ENCODE measurements at regions not wholly inside any gene's neighbourhood (a gene's known extent, or its start where the extent isn't known, plus 50 kb on each side); places are given as distances from the start of the nearest gene placed in this dataset.

DNA sequence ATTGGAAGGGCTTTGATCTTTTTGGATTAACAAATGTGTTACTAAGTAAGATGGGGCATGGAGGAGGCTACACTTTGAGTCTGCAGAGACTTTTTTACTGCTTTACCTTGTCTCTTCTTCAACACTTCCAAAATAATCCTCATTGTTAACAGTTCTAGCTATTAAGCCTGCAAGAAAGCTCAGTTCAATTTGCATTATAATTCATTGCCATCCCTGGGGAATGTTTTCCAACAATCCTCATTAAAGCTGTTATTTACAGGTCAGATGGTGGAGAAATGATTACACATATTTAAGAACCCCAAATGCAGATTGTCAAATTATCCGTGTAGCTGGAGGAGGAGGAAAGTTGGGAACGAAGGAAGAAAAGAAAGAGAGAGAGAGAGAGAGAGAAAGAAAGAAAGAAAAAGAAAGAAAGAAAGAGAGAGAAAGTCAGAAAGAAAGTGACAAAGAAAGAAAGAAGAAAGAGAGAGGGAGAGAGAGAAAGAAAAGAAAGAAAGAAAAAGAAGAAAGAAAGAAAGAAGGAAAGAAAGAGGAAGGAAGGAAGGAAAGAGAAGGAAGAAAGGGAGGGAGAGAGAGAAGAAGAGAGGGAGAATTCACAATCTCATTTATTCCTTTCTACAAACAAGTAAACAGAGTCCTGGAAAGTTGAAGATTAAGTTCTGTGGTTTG, 443.9 kb downstream of the INSC start (continued):
- TF ChIP-seq REST (IDR thresholded peaks at IDR 0.05; ENCODE audit: low read depth) (no peak), POLR2A (IDR thresholded peaks at IDR 0.05; ENCODE audit: borderline replicate concordance, extremely low read depth, insufficient read depth, insufficient read length) (no peak), MAX (IDR thresholded peaks at IDR 0.05) (no peak), YY1 (IDR thresholded peaks at IDR 0.05; ENCODE audit: extremely low read depth, insufficient replicate concordance, low read depth, low read length) (no peak), CTCF (IDR thresholded peaks at IDR 0.05 in 2 of 3, conservative IDR thresholded peaks at IDR 0.05 in 1 of 3; ENCODE audit: borderline replicate concordance in 1 of 3, insufficient read depth in 1 of 3, low read depth in 2 of 3, low read length in 2 of 3) (no peak)

DNA sequence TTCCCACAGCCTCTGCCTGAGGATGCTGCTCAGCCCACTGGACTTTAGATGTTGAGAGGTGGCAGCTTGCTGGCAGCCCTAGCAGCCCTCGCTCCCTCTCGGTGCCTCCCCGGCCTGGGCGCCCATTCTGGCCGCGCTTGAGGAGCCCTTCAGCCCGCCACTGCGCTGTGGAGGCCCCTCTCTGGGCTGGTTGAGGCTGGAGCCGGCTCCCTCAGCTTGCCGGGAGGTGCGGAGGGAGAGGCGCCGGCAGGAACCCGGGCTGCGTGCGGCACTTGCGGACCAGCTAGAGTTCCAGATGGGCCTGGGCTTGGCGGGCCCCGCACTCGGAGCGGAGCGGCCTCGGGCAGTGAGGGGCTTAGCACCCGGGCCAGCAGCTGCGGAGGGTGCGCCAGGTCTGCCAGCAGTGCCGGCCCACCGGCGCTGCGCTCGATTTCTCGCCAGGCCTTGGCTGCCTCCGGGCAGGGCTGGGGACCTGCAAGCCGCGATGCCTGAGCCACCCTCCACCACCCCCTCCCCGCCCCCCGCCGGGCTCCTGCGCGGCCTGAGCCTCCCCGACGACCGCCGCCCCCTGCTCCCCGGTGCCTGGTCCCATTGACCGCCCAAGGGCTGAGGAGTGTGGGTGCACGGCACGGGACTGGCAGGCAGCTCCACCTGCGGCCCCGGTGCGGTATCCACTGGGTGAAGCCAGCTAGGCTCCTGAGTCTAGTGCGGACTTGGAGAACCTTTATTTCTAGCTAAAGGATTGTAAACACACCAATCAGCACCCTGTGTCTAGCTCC, 446.2 kb downstream of the INSC start:
- H3K4me1 ChIP-seq (ENCODE audit: control insufficient read depth in 1 of 2, insufficient read depth in 2 of 2, low read length in 2 of 2), result no peaks in the 10 kb centered on the region
- RAD21 ChIA-PET (ENCODE audit: low non-redundant PET in 1 of 2, low total read pairs in 2 of 2, uncharacterized antibody in 2 of 2, unreplicated experiment in 2 of 2), result no interaction called here
- TF ChIP-seq ZFX (IDR thresholded peaks at IDR 0.05) (no peak), ZNF274 (IDR thresholded peaks at IDR 0.05; ENCODE audit: low read depth, low read length) (no peak), REST (IDR thresholded peaks at IDR 0.05; ENCODE audit: low read depth) (no peak), POLR2A (IDR thresholded peaks at IDR 0.05; ENCODE audit: borderline replicate concordance, extremely low read depth, insufficient read depth, insufficient read length) (no peak), TCF7L2 (IDR thresholded peaks at IDR 0.05; ENCODE audit: borderline replicate concordance, extremely low read depth, insufficient read depth, insufficient read length) (no peak), EZH2 (IDR thresholded peaks at IDR 0.05) (no peak), CEBPB (IDR thresholded peaks at IDR 0.05; ENCODE audit: low read depth) (no peak), SP1 (IDR thresholded peaks at IDR 0.05; ENCODE audit: low read depth) (no peak), EZH2phosphoT487 (IDR thresholded peaks at IDR 0.05; ENCODE audit: borderline replicate concordance) (no peak), FOSL1 (IDR thresholded peaks at IDR 0.05; ENCODE audit: low read depth) (no peak)

More for the DNA sequence above, 446.2 kb downstream of the INSC start:
- 0 out of 2 replicates have a peak, but pooled peaks cover 5% of the 10 kb centered on the region for H3K27me3 ChIP-seq (ENCODE audit: insufficient read depth, low read length)
- H4K20me1 ChIP-seq (ENCODE audit: insufficient read depth), result no peaks in the 10 kb centered on the region
- ChIA-PET POLR2A (no interaction called here), CTCF (no interaction called here)
- no peaks in the 10 kb centered on the region for H3K79me2 ChIP-seq (ENCODE audit: insufficient read depth, low read length)
- no peaks in the 10 kb centered on the region for H3K9me3 ChIP-seq (ENCODE audit: control insufficient read depth in 1 of 2, insufficient read depth in 1 of 2, low read depth in 1 of 2, low read length in 2 of 2)
- H3K4me3 ChIP-seq (replicated peaks in 1 of 2; ENCODE audit: low read depth in 1 of 2, low read length in 2 of 2), result no peak overlapping the region
- no TSS peak for BruUV-seq (replicated peaks)
- DNase-seq (ENCODE audit: low read depth, low spot score) (no peak), ATAC-seq (no peak)
- no peaks in the 10 kb centered on the region for H3K36me3 ChIP-seq (ENCODE audit: control insufficient read depth in 1 of 2, insufficient read depth in 2 of 2, low read length in 2 of 2)
- H3K27ac ChIP-seq (ENCODE audit: low read depth, low read length), result no peak overlapping the region
- no peak overlapping the region for H3K4me2 ChIP-seq (ENCODE audit: low read length)
- no peaks in the 10 kb centered on the region for H3K9me2 ChIP-seq (ENCODE audit: insufficient read depth)
- no peak overlapping the region for H3K9ac ChIP-seq (ENCODE audit: low read length)
- intact Hi-C loops (cut with micrococcal nuclease), result no loop called here
- no peak overlapping the region for H2AFZ ChIP-seq (ENCODE audit: low read depth, low read length, poor library complexity, severe bottlenecking)

Data from HCT116 (cell line).